ENCODE measurements at regions not wholly inside any gene's neighbourhood (a gene's known extent, or its start where the extent isn't known, plus 50 kb on each side); places are given as distances from the start of the nearest gene placed in this dataset.

DNA sequence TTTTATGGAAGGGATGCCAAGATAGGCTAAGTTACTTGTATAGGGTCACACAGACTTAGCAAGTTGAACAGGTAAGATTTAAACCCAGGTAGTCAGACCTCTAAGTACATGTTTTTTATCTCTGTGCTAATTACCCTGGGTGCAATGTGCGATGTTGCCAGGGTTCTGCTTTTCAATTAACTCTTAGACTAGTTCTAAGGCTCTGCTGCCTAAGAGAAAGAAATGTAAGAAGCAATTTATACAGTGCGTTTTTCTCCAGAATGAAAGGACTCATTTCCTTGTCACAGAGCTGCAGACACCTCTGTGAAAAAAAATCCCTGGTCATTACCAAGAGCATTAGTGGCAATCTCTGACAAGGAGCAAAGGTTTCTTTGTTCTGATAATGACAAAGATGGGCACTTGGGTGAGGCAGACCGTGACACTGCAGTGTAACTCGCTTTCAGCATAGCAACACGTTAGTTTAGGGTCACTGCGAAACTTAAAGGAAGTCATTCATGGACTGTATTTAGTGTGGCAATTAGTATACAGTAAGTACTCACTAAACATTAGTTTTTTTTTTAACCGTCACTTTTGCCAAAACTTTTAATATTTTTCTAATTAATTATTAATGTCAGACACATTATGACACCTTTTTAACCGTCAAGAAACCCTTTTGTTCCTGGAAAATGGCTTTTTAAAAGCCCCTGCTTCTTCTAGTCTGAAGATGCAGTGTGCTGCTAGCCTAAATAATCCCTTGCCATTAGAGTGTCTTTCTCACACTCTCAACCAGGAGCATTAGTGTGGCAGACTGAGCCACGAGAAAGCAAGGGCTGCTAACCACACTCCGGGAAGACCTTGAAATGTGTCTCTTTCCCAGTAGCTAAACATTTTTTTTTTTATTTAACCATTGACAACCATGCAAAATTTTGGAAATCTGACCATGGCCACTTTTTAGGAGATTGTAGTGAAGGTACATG lies 520.0 kb upstream of the C9orf72 start:
- no peak for TF ChIP-seq EZH2phosphoT487 (IDR thresholded peaks at IDR 0.05; ENCODE audit: low read depth)
- no peak for TF ChIP-seq CTCF (IDR thresholded peaks at IDR 0.05; ENCODE audit: low read depth, low read length)
- Histone ChIP-seq H3K4me1 (ENCODE audit: low read length) (no peaks in the 10 kb centered on the region), H3K4me3 (ENCODE audit: low read length) (no peak overlapping the region), H2AFZ (ENCODE audit: low read depth, low read length) (no peak overlapping the region), H3K27me3 (ENCODE audit: low read depth, low read length) (no peaks in the 10 kb centered on the region), H3K27ac (ENCODE audit: low read length) (no peak overlapping the region), H4K20me1 (ENCODE audit: insufficient read depth, low read length) (no peaks in the 10 kb centered on the region), H3K4me2 (ENCODE audit: low read length) (no peak overlapping the region), H3K9ac (ENCODE audit: low read length) (no peak overlapping the region), H3K9me3 (ENCODE audit: insufficient read depth, low read length) (no peaks in the 10 kb centered on the region), H3K79me2 (ENCODE audit: low read length) (no peaks in the 10 kb centered on the region), H3K36me3 (replicated peaks; ENCODE audit: low read depth, low read length) (no peaks in the 10 kb centered on the region)

- Histone ChIP-seq H3K36me3 (replicated peaks; ENCODE audit: low read depth, low read length) (no peaks in the 10 kb centered on the region), H3K4me3 (ENCODE audit: low read length) (no peak overlapping the region), H3K4me1 (ENCODE audit: low read length) (peaks cover 7% of the 10 kb centered on the region), H3K27ac (ENCODE audit: low read length) (no peak overlapping the region), H3K4me2 (ENCODE audit: low read length) (no peak overlapping the region), H3K9me3 (ENCODE audit: insufficient read depth, low read length) (no peaks in the 10 kb centered on the region), H3K79me2 (ENCODE audit: low read length) (no peaks in the 10 kb centered on the region), H3K9ac (ENCODE audit: low read length) (no peak overlapping the region), H4K20me1 (ENCODE audit: insufficient read depth, low read length) (no peaks in the 10 kb centered on the region), H3K27me3 (ENCODE audit: low read depth, low read length) (peaks cover 7% of the 10 kb centered on the region; the same call in 1 of the 2 replicates), H2AFZ (ENCODE audit: low read depth, low read length) (no peak overlapping the region)
- TF ChIP-seq EZH2phosphoT487 (IDR thresholded peaks at IDR 0.05; ENCODE audit: low read depth) (no peak), CTCF (IDR thresholded peaks at IDR 0.05; ENCODE audit: low read depth, low read length) (no peak)
These were observed 528.2 kb upstream of the C9orf72 start for GRCh38 chr9:28101509-28101908.

- no peak overlapping the region; the same call in 1 of the 2 replicates for H2AFZ ChIP-seq (ENCODE audit: low read depth, low read length)
- H3K4me2 ChIP-seq (ENCODE audit: low read length), result peak overlapping the region; percentile 19; the same call in 1 of the 2 replicates
- H3K4me1 ChIP-seq (ENCODE audit: low read length), result peaks cover 7% of the 10 kb centered on the region
- H3K27ac ChIP-seq (ENCODE audit: low read length), result no peak overlapping the region
- peaks cover 7% of the 10 kb centered on the region; the same call in 1 of the 2 replicates for H3K27me3 ChIP-seq (ENCODE audit: low read depth, low read length)
- no peak overlapping the region for H3K9ac ChIP-seq (ENCODE audit: low read length)
- H3K4me3 ChIP-seq (ENCODE audit: low read length), result no peak overlapping the region
- H3K9me3 ChIP-seq (ENCODE audit: insufficient read depth, low read length), result no peaks in the 10 kb centered on the region
- no peaks in the 10 kb centered on the region for H4K20me1 ChIP-seq (ENCODE audit: insufficient read depth, low read length)
- no peaks in the 10 kb centered on the region for H3K79me2 ChIP-seq (ENCODE audit: low read length)
- no peaks in the 10 kb centered on the region for H3K36me3 ChIP-seq (replicated peaks; ENCODE audit: low read depth, low read length)
- TF ChIP-seq CTCF (IDR thresholded peaks at IDR 0.05; ENCODE audit: low read depth, low read length) (no peak), EZH2phosphoT487 (IDR thresholded peaks at IDR 0.05; ENCODE audit: low read depth) (no peak)
These were observed 531.7 kb upstream of the C9orf72 start for GRCh38 chr9:28105001-28105400.

GRCh38 chr9:28120184-28120583 lies 546.9 kb upstream of the C9orf72 start:
- Histone ChIP-seq H3K36me3 (replicated peaks; ENCODE audit: low read depth, low read length) (no peaks in the 10 kb centered on the region), H3K4me2 (ENCODE audit: low read length) (no peak overlapping the region), H4K20me1 (ENCODE audit: insufficient read depth, low read length) (no peaks in the 10 kb centered on the region), H3K79me2 (ENCODE audit: low read length) (no peaks in the 10 kb centered on the region), H3K27me3 (ENCODE audit: low read depth, low read length) (no peaks in the 10 kb centered on the region), H3K9me3 (ENCODE audit: insufficient read depth, low read length) (no peaks in the 10 kb centered on the region), H3K27ac (ENCODE audit: low read length) (no peak overlapping the region), H2AFZ (ENCODE audit: low read depth, low read length) (no peak overlapping the region), H3K4me1 (ENCODE audit: low read length) (no peaks in the 10 kb centered on the region), H3K4me3 (ENCODE audit: low read length) (no peak overlapping the region), H3K9ac (ENCODE audit: low read length) (no peak overlapping the region)
- TF ChIP-seq EZH2phosphoT487 (IDR thresholded peaks at IDR 0.05; ENCODE audit: low read depth) (no peak), CTCF (IDR thresholded peaks at IDR 0.05; ENCODE audit: low read depth, low read length) (no peak)
